ENCODE measurements at regions not wholly inside any gene's neighbourhood (a gene's known extent, or its start where the extent isn't known, plus 50 kb on each side); places are given as distances from the start of the nearest gene placed in this dataset.

DNA sequence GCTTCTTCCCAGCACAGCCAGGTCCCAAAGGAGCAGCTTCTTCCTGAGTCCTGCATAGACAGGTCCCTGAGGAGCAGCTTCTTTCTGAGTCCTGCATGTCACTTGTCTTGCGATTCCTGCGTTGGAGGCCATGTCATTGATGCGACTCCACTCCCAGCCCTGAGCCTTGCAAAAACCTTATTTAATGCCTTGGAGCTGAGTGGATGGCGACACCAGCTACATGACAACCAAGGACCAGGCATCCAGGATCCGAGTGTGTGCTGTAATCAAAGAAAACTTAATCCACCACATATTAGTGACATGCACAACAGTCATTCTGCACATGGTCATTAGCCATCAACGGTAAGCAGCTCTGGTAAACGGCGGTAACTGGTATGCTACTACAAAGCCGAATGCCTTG is 315.8 kb downstream of the TEX29 start:
- TF ChIP-seq, protein P1, sequence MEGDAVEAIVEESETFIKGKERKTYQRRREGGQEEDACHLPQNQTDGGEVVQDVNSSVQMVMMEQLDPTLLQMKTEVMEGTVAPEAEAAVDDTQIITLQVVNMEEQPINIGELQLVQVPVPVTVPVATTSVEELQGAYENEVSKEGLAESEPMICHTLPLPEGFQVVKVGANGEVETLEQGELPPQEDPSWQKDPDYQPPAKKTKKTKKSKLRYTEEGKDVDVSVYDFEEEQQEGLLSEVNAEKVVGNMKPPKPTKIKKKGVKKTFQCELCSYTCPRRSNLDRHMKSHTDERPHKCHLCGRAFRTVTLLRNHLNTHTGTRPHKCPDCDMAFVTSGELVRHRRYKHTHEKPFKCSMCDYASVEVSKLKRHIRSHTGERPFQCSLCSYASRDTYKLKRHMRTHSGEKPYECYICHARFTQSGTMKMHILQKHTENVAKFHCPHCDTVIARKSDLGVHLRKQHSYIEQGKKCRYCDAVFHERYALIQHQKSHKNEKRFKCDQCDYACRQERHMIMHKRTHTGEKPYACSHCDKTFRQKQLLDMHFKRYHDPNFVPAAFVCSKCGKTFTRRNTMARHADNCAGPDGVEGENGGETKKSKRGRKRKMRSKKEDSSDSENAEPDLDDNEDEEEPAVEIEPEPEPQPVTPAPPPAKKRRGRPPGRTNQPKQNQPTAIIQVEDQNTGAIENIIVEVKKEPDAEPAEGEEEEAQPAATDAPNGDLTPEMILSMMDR (IDR thresholded peaks at IDR 0.05) = no peak
- no peak for TF ChIP-seq EP300 (IDR thresholded peaks at IDR 0.05)

Data from ovary (tissue), 3 donors.